Calu3 (cell line): ENCODE measurements at regions not wholly inside any gene's neighbourhood (a gene's known extent, or its start where the extent isn't known, plus 50 kb on each side); places are given as distances from the start of the nearest gene placed in this dataset.

Experiments used
- BruUV-seq: library from RNA; stranded (reverse); fragments of 400-500 nt; replicated peaks from 2 replicates; lab custom pipeline; 2021; lab: Mats Ljungman, UMichigan
- CTCF ChIA-PET: fragments of 300-600 bp; sonication (Branson Sonifier 250); formaldehyde crosslinking; loops from one replicate; lab custom pipeline; 2022; ENCODE audit warnings: antibody characterized with exemption; lab: Charles Lee
- DNase-seq: peaks from one replicate; pipeline ENCODE4 v3.0.0; 2022
- H3K27ac Mint-ChIP-seq: one replicate; pipeline ENCODE4 v1.8.0; 2022; ENCODE audit warnings: mixed read lengths; ENCODE audit not compliant: unreplicated experiment
- H3K27me3 Mint-ChIP-seq: one replicate; pipeline ENCODE4 v1.8.0; 2022; ENCODE audit warnings: mixed read lengths; ENCODE audit not compliant: unreplicated experiment
- H3K36me3 Mint-ChIP-seq: one replicate; pipeline ENCODE4 v1.8.0; 2022; ENCODE audit warnings: mild to moderate bottlenecking, moderate library complexity, mixed read lengths; ENCODE audit not compliant: insufficient read depth, unreplicated experiment
- H3K4me1 Mint-ChIP-seq: one replicate; pipeline ENCODE4 v1.8.0; 2022; ENCODE audit warnings: mild to moderate bottlenecking, low read depth, mixed read lengths; ENCODE audit not compliant: unreplicated experiment
- H3K4me3 Mint-ChIP-seq: one replicate; pipeline ENCODE4 v1.8.0; 2022; ENCODE audit warnings: mild to moderate bottlenecking, low read depth, moderate library complexity, mixed read lengths; ENCODE audit not compliant: unreplicated experiment
- H3K9me3 Mint-ChIP-seq: one replicate; pipeline ENCODE4 v1.8.0; 2022; ENCODE audit warnings: low read depth, mixed read lengths; ENCODE audit not compliant: unreplicated experiment
- intact Hi-C: fragments of 100-400 bp; cut with micrococcal nuclease; formaldehyde crosslinking; loops from one replicate; pipeline ENCODE4 v1.10.0; 2022; ENCODE audit not compliant: unreplicated experiment
- TF ChIP-seq, protein P1 (sequence below): fragments of 200-600 bp; IDR thresholded peaks from one replicate; pipeline ENCODE4 v1.8.0; 2022; ENCODE audit warnings: antibody characterized with exemption; ENCODE audit not compliant: unreplicated experiment

DNA sequence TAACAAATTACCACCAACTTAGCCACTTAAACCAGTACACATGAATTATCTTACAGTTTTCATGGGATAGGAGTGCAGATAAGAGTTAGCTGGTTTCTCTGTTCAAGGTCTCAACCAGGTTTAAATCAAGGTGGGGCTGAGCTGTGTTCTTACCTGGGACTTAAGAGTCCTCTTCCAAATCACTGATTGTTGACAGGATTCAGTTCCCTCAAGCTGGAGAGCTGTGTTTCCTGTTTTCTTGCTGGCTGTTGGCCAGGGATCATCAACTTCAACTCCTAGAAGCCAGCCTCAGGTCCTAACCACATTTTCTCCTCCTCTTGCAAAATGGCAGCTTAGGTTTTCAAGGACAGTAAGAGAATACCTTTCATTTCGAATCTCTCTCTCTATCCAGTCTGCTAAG lies 123.8 kb upstream of the CHRM3 start:
- Mint-ChIP-seq H3K4me3 (no peak overlapping the region), H3K27ac (no peak overlapping the region), H3K27me3 (no peaks in the 10 kb centered on the region), H3K4me1 (no peaks in the 10 kb centered on the region), H3K36me3 (no peaks in the 10 kb centered on the region), H3K9me3 (peaks cover 3% of the 10 kb centered on the region)
- CTCF ChIA-PET = no interaction called here
- no peak for DNase-seq
- intact Hi-C loops = no loop called here
- BruUV-seq = no TSS peak
- TF ChIP-seq, protein P1, sequence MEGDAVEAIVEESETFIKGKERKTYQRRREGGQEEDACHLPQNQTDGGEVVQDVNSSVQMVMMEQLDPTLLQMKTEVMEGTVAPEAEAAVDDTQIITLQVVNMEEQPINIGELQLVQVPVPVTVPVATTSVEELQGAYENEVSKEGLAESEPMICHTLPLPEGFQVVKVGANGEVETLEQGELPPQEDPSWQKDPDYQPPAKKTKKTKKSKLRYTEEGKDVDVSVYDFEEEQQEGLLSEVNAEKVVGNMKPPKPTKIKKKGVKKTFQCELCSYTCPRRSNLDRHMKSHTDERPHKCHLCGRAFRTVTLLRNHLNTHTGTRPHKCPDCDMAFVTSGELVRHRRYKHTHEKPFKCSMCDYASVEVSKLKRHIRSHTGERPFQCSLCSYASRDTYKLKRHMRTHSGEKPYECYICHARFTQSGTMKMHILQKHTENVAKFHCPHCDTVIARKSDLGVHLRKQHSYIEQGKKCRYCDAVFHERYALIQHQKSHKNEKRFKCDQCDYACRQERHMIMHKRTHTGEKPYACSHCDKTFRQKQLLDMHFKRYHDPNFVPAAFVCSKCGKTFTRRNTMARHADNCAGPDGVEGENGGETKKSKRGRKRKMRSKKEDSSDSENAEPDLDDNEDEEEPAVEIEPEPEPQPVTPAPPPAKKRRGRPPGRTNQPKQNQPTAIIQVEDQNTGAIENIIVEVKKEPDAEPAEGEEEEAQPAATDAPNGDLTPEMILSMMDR = no peak

DNA sequence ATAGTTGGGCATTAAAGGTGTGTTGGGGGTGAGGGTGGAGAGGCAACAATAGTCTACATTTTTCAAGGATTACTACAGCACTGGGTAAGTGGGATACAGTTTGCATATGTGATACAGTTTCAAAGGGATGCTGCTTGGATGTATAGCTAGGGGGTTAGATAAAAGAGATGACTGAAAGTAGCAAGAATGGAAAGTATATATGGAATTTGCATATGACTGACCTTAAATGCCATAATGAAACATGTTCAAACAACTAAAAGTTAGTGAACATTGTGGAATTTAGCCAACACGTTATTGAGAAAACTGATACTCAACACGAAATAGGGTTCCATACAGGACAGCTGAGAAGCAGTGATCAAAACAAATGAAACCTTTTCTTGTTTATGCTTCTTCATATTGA lies 124.8 kb upstream of the CHRM3 start:
- CTCF ChIA-PET = no interaction called here

DNA sequence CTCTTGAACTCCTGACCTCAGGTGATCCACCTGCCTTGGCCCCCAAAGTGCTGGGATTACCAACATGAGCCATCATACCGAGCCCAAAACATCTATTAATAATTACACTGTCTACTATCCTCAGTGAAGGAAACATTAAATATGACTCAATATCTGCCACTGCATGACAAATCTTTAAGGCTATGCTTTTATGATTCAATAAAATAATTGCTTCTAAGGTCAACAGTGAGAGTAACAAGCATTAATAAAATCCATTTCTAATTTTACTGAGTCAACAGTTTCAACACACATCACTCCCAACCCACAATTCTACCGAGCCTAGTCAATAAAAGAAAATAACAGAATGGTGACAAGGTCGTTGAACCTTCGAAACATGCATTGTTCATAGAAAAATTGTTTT lies 125.5 kb upstream of the CHRM3 start:
- no TSS peak for BruUV-seq
- no peak for DNase-seq
- Mint-ChIP-seq H3K4me3 (no peak overlapping the region), H3K9me3 (peaks cover 3% of the 10 kb centered on the region), H3K36me3 (no peaks in the 10 kb centered on the region), H3K27me3 (no peaks in the 10 kb centered on the region), H3K4me1 (no peaks in the 10 kb centered on the region), H3K27ac (no peak overlapping the region)
- intact Hi-C loops = no loop called here
- TF ChIP-seq, protein P1 = no peak
- CTCF ChIA-PET = no interaction called here

More for the DNA sequence above, 124.8 kb upstream of the CHRM3 start:
- Mint-ChIP-seq H3K9me3 (peaks cover 3% of the 10 kb centered on the region), H3K4me3 (no peak overlapping the region), H3K36me3 (no peaks in the 10 kb centered on the region), H3K4me1 (no peaks in the 10 kb centered on the region), H3K27ac (no peak overlapping the region), H3K27me3 (no peaks in the 10 kb centered on the region)
- BruUV-seq = no TSS peak
- TF ChIP-seq, protein P1 = no peak
- no peak for DNase-seq
- intact Hi-C loops = no loop called here

DNA sequence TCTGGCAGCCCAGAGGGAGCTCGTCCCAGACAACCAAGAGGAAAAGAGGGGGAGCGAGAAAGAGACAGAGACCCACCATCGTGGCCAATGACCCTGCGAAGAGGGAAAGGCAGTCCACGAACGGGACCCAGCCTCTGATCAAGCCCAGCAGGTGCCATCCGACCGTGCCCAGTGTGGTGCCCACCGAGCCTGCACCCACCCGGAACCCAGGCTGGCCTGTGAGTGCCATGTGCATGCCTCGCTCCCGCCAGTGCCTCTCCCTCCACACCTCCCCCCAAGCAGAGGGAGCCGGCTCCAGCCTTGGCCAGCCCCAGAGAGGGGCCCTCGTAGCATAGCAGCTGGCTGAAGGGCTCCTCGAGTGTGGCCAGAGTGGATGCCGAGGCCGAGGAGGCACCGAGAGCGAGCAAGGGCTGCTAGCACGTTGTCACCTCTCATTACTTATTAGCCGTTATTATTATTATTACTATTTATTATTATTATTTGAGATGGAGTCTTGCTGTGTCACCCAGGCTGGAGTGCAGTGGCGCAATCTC lies 130.7 kb upstream of the CHRM3 start:
- Mint-ChIP-seq H3K27ac (no peak overlapping the region), H3K4me1 (no peaks in the 10 kb centered on the region), H3K4me3 (no peak overlapping the region), H3K27me3 (no peaks in the 10 kb centered on the region), H3K36me3 (no peaks in the 10 kb centered on the region), H3K9me3 (peaks cover 3% of the 10 kb centered on the region)
- TF ChIP-seq, protein P1 = no peak
- BruUV-seq = no TSS peak
- intact Hi-C loops = no loop called here
- no peak for DNase-seq
- CTCF ChIA-PET = interaction anchor here (0.5 kb wide), 1 partner anchor 413 kb away, joined by 4 read pairs; no protein-coding TSS in a partner anchor
